Thymus (tissue), 11 donors: ENCODE measurements at regions not wholly inside any gene's neighbourhood (a gene's known extent, or its start where the extent isn't known, plus 50 kb on each side); places are given as distances from the start of the nearest gene placed in this dataset.
A peak's percentile ranks its signal among the peaks of the same experiment; 100 is the strongest.

ENCODE experiments used
- DNase-seq, 9 donors: peaks; one replicate each; pipeline ENCODE4 v3.0.0-alpha.2; 2013; ENCODE audit warnings: low spot score in 9 of 9, low read depth in 6 of 9, missing footprints in 1 of 9
- H3K27ac ChIP-seq, 2 donors: one replicate each; pipeline ENCODE4 v1.5.1; 2013; ENCODE audit warnings: control low read depth in 1 of 2, low read depth in 1 of 2, low read length in 1 of 2, mild to moderate bottlenecking in 1 of 2, moderate library complexity in 1 of 2
- H3K27me3 ChIP-seq, 2 donors: one replicate each; pipeline ENCODE4 v1.5.1; 2013; ENCODE audit warnings: low read length in 1 of 2; ENCODE audit not compliant: control insufficient read depth in 2 of 2, insufficient read depth in 1 of 2
- H3K36me3 ChIP-seq, 2 donors: one replicate each; pipeline ENCODE4 v1.5.1; 2013; ENCODE audit warnings: low read length in 1 of 2, mild to moderate bottlenecking in 1 of 2, moderate library complexity in 1 of 2; ENCODE audit not compliant: control insufficient read depth in 2 of 2, insufficient read depth in 2 of 2
- H3K4me1 ChIP-seq, 2 donors: one replicate each; pipeline ENCODE4 v1.5.1; 2013; ENCODE audit warnings: low read length in 2 of 2; ENCODE audit not compliant: control insufficient read depth in 2 of 2, insufficient read depth in 2 of 2
- H3K4me3 ChIP-seq, 2 donors: one replicate each; pipeline ENCODE4 v1.5.1; 2013; ENCODE audit warnings: low read length in 2 of 2, control low read depth in 1 of 2, mild to moderate bottlenecking in 1 of 2
- H3K9me3 ChIP-seq, 2 donors: one replicate each; pipeline ENCODE4 v1.5.1; 2013; ENCODE audit warnings: low read length in 1 of 2, mild to moderate bottlenecking in 1 of 2; ENCODE audit not compliant: control insufficient read depth in 2 of 2, insufficient read depth in 1 of 2
- WGBS: extraction: QIAGEN DNeasy Blood & Tissue Kit; methylation state at CpG from one replicate; pipeline ENCODE4 v1.1.7; 2013; 5-methylcytosine and 5-hydroxymethylcytosine counted together
- donor health status: healthy.

- no peaks in the 10 kb centered on the region for H3K36me3 ChIP-seq
- no peak for DNase-seq
- H3K27ac ChIP-seq, result no peak overlapping the region
- 62% methylated on average over 2 of the region's 2 CpGs for WGBS
- H3K9me3 ChIP-seq, result no peaks in the 10 kb centered on the region
- no peaks in the 10 kb centered on the region for H3K27me3 ChIP-seq
- no peak overlapping the region for H3K4me3 ChIP-seq
- H3K4me1 ChIP-seq, result no peaks in the 10 kb centered on the region
These were observed 647.2 kb upstream of the PTBP2 start for GRCh38 chr1:96074422-96074821.

GRCh38 chr1:96074876-96075577, 646.6 kb upstream of the PTBP2 start:
- H3K27ac ChIP-seq, result no peak overlapping the region
- H3K36me3 ChIP-seq, result no peaks in the 10 kb centered on the region
- H3K27me3 ChIP-seq, result no peaks in the 10 kb centered on the region
- H3K4me3 ChIP-seq, result no peak overlapping the region
- 32% methylated on average over 5 of the region's 5 CpGs for WGBS
- H3K4me1 ChIP-seq, result no peaks in the 10 kb centered on the region
- no peaks in the 10 kb centered on the region for H3K9me3 ChIP-seq
- DNase-seq, result no peak

GRCh38 chr1:96075704-96076455, 645.7 kb upstream of the PTBP2 start:
- H3K27ac ChIP-seq, result no peak overlapping the region
- no peak for DNase-seq
- no peak overlapping the region for H3K4me3 ChIP-seq
- H3K4me1 ChIP-seq, result no peaks in the 10 kb centered on the region
- no peaks in the 10 kb centered on the region for H3K27me3 ChIP-seq
- H3K36me3 ChIP-seq, result no peaks in the 10 kb centered on the region
- H3K9me3 ChIP-seq, result no peaks in the 10 kb centered on the region
- 95% methylated on average over 4 of the region's 4 CpGs for WGBS

- Histone ChIP-seq H3K27ac (no peak overlapping the region), H3K36me3 (no peaks in the 10 kb centered on the region), H3K27me3 (no peaks in the 10 kb centered on the region), H3K9me3 (no peaks in the 10 kb centered on the region), H3K4me3 (no peak overlapping the region), H3K4me1 (no peaks in the 10 kb centered on the region)
- DNase-seq, result no peak
- 91% methylated on average over 2 of the region's 2 CpGs for WGBS
These were observed 645.0 kb upstream of the PTBP2 start for GRCh38 chr1:96076589-96076988.

- Histone ChIP-seq H3K36me3 (no peaks in the 10 kb centered on the region), H3K27me3 (no peaks in the 10 kb centered on the region), H3K4me3 (no peak overlapping the region), H3K4me1 (no peaks in the 10 kb centered on the region), H3K9me3 (no peaks in the 10 kb centered on the region), H3K27ac (no peak overlapping the region)
- WGBS, result 90% methylated on average over 1 of the region's 1 CpG
- DNase-seq, result no peak
These were observed 642.0 kb upstream of the PTBP2 start for GRCh38 chr1:96079581-96079980.

GRCh38 chr1:96080925-96081324, 640.7 kb upstream of the PTBP2 start:
- Histone ChIP-seq H3K36me3 (no peaks in the 10 kb centered on the region), H3K27ac (peak overlapping the region in 1 of 2 donors; percentile 26), H3K4me3 (no peak overlapping the region), H3K4me1 (no peaks in the 10 kb centered on the region), H3K9me3 (no peaks in the 10 kb centered on the region), H3K27me3 (no peaks in the 10 kb centered on the region)
- 97% methylated on average over 5 of the region's 5 CpGs for WGBS
- no peak for DNase-seq

- H3K27ac ChIP-seq, result no peak overlapping the region
- H3K36me3 ChIP-seq, result no peaks in the 10 kb centered on the region
- no peak overlapping the region for H3K4me3 ChIP-seq
- WGBS, result 94% methylated on average over 1 of the region's 1 CpG
- H3K27me3 ChIP-seq, result no peaks in the 10 kb centered on the region
- no peak for DNase-seq
- no peaks in the 10 kb centered on the region for H3K4me1 ChIP-seq
- no peaks in the 10 kb centered on the region for H3K9me3 ChIP-seq
These were observed 633.9 kb upstream of the PTBP2 start for GRCh38 chr1:96087719-96088118.

- no peak for DNase-seq
- WGBS, result 85% methylated on average over 4 of the region's 4 CpGs
These were observed 631.5 kb upstream of the PTBP2 start for GRCh38 chr1:96090134-96090533.

GRCh38 chr1:96095849-96096612, 625.6 kb upstream of the PTBP2 start:
- no peaks in the 10 kb centered on the region for H3K27me3 ChIP-seq
- H3K36me3 ChIP-seq, result no peaks in the 10 kb centered on the region
- no peak overlapping the region for H3K4me3 ChIP-seq
- DNase-seq, result no peak
- no peak overlapping the region for H3K27ac ChIP-seq
- H3K4me1 ChIP-seq, result no peaks in the 10 kb centered on the region
- 85% methylated on average over 2 of the region's 2 CpGs for WGBS
- H3K9me3 ChIP-seq, result no peaks in the 10 kb centered on the region

More at GRCh38 chr1:96090134-96090533, 631.5 kb upstream of the PTBP2 start:
- H3K9me3 ChIP-seq, result no peaks in the 10 kb centered on the region
- no peak overlapping the region for H3K27ac ChIP-seq
- H3K4me1 ChIP-seq, result no peaks in the 10 kb centered on the region
- no peaks in the 10 kb centered on the region for H3K36me3 ChIP-seq
- no peak overlapping the region for H3K4me3 ChIP-seq
- H3K27me3 ChIP-seq, result no peaks in the 10 kb centered on the region
